ENCODE measurements at regions not wholly inside any gene's neighbourhood (a gene's known extent, or its start where the extent isn't known, plus 50 kb on each side); places are given as distances from the start of the nearest gene placed in this dataset.

DNA sequence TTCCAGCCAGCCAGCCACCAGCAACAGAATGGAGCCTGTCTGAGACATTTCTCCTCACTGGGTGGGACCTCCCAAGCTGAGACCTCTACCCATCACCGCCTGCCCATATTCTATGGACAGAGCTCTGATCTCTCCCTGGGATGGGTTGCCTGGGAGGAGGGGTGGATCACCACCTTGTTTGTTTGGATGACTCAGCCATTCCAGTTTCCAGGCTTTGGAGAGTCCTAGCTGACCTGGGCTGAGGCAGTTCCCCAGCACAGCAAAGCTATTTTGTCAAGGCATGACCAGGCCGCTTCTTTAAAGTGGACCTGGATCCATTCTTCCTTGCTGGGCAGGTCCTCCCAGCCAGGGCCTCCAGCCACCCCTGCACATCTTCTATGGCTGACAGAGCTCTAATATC, 982.3 kb downstream of the DNAJB9 start:
- Histone ChIP-seq H4K20me1 (ENCODE audit: insufficient read depth, low read length) (no peaks in the 10 kb centered on the region), H2BK15ac (ENCODE audit: low read depth, low read length) (no peak overlapping the region), H2AFZ (replicated peaks; ENCODE audit: low read length, poor library complexity) (no peak overlapping the region), H3K4me3 (ENCODE audit: insufficient read depth, low read depth, low read length) (no peak overlapping the region), H3K18ac (ENCODE audit: low read depth, low read length) (no peak overlapping the region), H3K4me1 (ENCODE audit: control insufficient read depth, insufficient read depth, low read length) (no peaks in the 10 kb centered on the region), H3K4ac (ENCODE audit: low read depth, low read length) (no peak overlapping the region), H3K27me3 (ENCODE audit: control insufficient read depth, insufficient read depth, low read length) (no peaks in the 10 kb centered on the region), H3K4me2 (ENCODE audit: low read depth, low read length) (no peak overlapping the region), H4K5ac (ENCODE audit: low read depth, low read length) (no peak overlapping the region), H4K8ac (ENCODE audit: low read depth in 2 of 2, low read length in 2 of 2) (no peak overlapping the region), H2BK120ac (ENCODE audit: low read depth, low read length) (no peak overlapping the region), H3K36me3 (ENCODE audit: control insufficient read depth, insufficient read depth, low read length) (no peaks in the 10 kb centered on the region), H3K23ac (ENCODE audit: low read depth, low read length) (no peak overlapping the region), H3K14ac (replicated peaks; ENCODE audit: low read depth, low read length) (no peak overlapping the region), H3K9me1 (ENCODE audit: insufficient read depth, low read length) (no peaks in the 10 kb centered on the region), H3K79me1 (ENCODE audit: low read depth in 1 of 2, low read length in 2 of 2) (no peaks in the 10 kb centered on the region), H4K91ac (ENCODE audit: insufficient read depth, low read depth, low read length) (no peak overlapping the region), H2AK9ac (replicated peaks; ENCODE audit: low read depth, low read length, poor library complexity) (no peak overlapping the region), H2BK20ac (ENCODE audit: low read depth, low read length) (no peak overlapping the region), H3K27ac (ENCODE audit: insufficient read depth, low read length) (no peak overlapping the region), H3K9me3 (ENCODE audit: control insufficient read depth, insufficient read depth, low read length) (peaks cover 15% of the 10 kb centered on the region), H3K56ac (ENCODE audit: extremely low read depth, insufficient read depth, low read length) (no peak overlapping the region), H2AK5ac (ENCODE audit: low read depth, low read length) (no peak overlapping the region), H3K9ac (ENCODE audit: low read depth, low read length) (no peak overlapping the region), H2BK5ac (ENCODE audit: low read depth, low read length, poor library complexity, severe bottlenecking) (no peak overlapping the region)
- TF ChIP-seq CHD1 (IDR thresholded peaks at IDR 0.05; ENCODE audit: low read depth, low read length) (no peak), FOS (IDR thresholded peaks at IDR 0.05; ENCODE audit: low read depth, low read length) (no peak), BHLHE40 (IDR thresholded peaks at IDR 0.05; ENCODE audit: low read depth, low read length) (no peak), SMC3 (IDR thresholded peaks at IDR 0.05; ENCODE audit: low read depth, low read length) (no peak), CEBPB (IDR thresholded peaks at IDR 0.05; ENCODE audit: low read depth, low read length) (no peak), MXI1 (IDR thresholded peaks at IDR 0.05; ENCODE audit: borderline replicate concordance, low read depth, low read length) (no peak), NFE2L2 (IDR thresholded peaks at IDR 0.05; ENCODE audit: low read depth, low read length) (no peak), CTCF (conservative IDR thresholded peaks at IDR 0.05; ENCODE audit: low read depth, low read length) (no peak)
- TF ChIP-seq, protein P1, sequence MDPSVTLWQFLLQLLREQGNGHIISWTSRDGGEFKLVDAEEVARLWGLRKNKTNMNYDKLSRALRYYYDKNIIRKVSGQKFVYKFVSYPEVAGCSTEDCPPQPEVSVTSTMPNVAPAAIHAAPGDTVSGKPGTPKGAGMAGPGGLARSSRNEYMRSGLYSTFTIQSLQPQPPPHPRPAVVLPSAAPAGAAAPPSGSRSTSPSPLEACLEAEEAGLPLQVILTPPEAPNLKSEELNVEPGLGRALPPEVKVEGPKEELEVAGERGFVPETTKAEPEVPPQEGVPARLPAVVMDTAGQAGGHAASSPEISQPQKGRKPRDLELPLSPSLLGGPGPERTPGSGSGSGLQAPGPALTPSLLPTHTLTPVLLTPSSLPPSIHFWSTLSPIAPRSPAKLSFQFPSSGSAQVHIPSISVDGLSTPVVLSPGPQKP (IDR thresholded peaks at IDR 0.05; ENCODE audit: borderline replicate concordance, low read depth, low read length): no peak
- intact Hi-C loops (cut with micrococcal nuclease): no loop called here
- in situ Hi-C loops (cut with MboI; ENCODE audit: low sequenced_read_pairs): no loop called here
- BruUV-seq (replicated peaks): no TSS peak
- no peak for ATAC-seq (ENCODE audit: low read depth)
- no CpG with 5 or more reads among the region's 2 CpGs for WGBS, 2 experiments (ENCODE audit: extremely low coverage in 2 of 2, insufficient read length in 1 of 2)
- POLR2A ChIA-PET (ENCODE audit: unreplicated experiment): no interaction called here
- CTCF ChIA-PET: no interaction called here
- no peak for DNase-seq
- dilution Hi-C loops (cut with HindIII; ENCODE audit: low sequenced_read_pairs, unreplicated experiment): no loop called here
